ENCODE measurements at regions not wholly inside any gene's neighbourhood (a gene's known extent, or its start where the extent isn't known, plus 50 kb on each side); places are given as distances from the start of the nearest gene placed in this dataset.
"Not testable (repeated sequence)": the region's sequence is repeated elsewhere in the genome, so short reads cannot be mapped to it uniquely, and the experiment has no call there.

- TF ChIP-seq, protein P1, sequence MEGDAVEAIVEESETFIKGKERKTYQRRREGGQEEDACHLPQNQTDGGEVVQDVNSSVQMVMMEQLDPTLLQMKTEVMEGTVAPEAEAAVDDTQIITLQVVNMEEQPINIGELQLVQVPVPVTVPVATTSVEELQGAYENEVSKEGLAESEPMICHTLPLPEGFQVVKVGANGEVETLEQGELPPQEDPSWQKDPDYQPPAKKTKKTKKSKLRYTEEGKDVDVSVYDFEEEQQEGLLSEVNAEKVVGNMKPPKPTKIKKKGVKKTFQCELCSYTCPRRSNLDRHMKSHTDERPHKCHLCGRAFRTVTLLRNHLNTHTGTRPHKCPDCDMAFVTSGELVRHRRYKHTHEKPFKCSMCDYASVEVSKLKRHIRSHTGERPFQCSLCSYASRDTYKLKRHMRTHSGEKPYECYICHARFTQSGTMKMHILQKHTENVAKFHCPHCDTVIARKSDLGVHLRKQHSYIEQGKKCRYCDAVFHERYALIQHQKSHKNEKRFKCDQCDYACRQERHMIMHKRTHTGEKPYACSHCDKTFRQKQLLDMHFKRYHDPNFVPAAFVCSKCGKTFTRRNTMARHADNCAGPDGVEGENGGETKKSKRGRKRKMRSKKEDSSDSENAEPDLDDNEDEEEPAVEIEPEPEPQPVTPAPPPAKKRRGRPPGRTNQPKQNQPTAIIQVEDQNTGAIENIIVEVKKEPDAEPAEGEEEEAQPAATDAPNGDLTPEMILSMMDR (IDR thresholded peaks at IDR 0.05; ENCODE audit: unreplicated experiment), result no peak
- Mint-ChIP-seq H3K4me1 (ENCODE audit: unreplicated experiment) (no peaks in the 10 kb centered on the region), H3K4me3 (ENCODE audit: unreplicated experiment) (no peak overlapping the region), H3K36me3 (ENCODE audit: low read depth, unreplicated experiment) (no peaks in the 10 kb centered on the region), H3K27me3 (ENCODE audit: unreplicated experiment) (peaks cover 3% of the 10 kb centered on the region), H3K9me3 (ENCODE audit: unreplicated experiment) (no peaks in the 10 kb centered on the region), H3K27ac (ENCODE audit: unreplicated experiment) (no peak overlapping the region)
- DNase-seq (ENCODE audit: low spot score), result no peak
Measured at GRCh38 chr11:96580476-96581040, 190.7 kb downstream of the JRKL start.

DNA sequence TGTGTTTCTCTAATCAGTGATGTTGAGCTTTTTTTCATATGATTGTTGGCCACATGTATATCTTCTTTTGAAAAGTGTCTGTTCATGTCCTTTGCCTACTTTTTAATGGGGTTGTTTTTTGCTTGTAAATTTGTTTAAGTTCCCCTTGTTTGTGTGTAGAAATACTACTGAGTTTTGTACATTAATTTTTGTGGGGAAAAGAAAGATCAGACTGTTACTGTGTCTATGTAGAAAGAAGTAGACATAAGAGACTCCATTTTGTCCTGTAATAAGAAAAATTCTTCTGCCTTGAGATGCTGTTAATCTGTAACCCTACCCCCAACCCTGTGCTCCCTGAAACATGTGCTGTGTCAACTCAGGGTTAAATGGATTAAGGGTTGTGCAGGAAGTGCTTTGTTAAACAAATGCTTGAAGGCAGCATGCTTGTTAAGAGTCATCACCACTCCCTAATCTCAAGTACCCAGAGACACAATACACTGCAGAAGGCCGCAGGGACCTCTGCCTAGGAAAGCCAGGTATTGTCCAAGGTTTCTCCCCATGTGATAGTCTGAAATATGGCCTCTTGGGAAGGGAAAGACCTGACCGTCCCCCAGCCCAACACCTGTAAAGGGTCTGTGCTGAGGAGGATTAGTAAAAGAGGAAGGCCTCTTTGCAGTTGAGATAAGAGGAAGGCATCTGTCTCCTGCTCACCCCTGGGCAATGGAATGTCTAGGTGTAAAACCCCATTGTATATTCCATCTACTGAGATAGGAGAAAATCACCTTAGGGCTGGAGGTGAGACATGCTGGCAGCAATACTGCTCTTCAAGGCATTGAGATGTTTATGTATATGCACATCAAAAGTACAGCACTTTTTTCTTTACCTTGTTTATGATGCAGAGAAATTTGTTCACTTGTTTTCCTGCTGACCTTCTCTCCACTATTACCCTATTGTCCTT is 196.4 kb downstream of the JRKL start:
- not testable (repeated sequence) for H3K27me3 Mint-ChIP-seq (ENCODE audit: unreplicated experiment); H3K4me3 Mint-ChIP-seq (ENCODE audit: unreplicated experiment); H3K9me3 Mint-ChIP-seq (ENCODE audit: unreplicated experiment); H3K4me1 Mint-ChIP-seq (ENCODE audit: unreplicated experiment); H3K36me3 Mint-ChIP-seq (ENCODE audit: low read depth, unreplicated experiment); H3K27ac Mint-ChIP-seq (ENCODE audit: unreplicated experiment); DNase-seq (ENCODE audit: low spot score)

GRCh38 chr11:96588793-96589192 is 199.0 kb downstream of the JRKL start:
- H3K27ac Mint-ChIP-seq (ENCODE audit: unreplicated experiment); H3K4me3 Mint-ChIP-seq (ENCODE audit: unreplicated experiment); H3K27me3 Mint-ChIP-seq (ENCODE audit: unreplicated experiment); H3K9me3 Mint-ChIP-seq (ENCODE audit: unreplicated experiment); H3K4me1 Mint-ChIP-seq (ENCODE audit: unreplicated experiment); DNase-seq (ENCODE audit: low spot score); H3K36me3 Mint-ChIP-seq (ENCODE audit: low read depth, unreplicated experiment): not testable (repeated sequence)

DNA sequence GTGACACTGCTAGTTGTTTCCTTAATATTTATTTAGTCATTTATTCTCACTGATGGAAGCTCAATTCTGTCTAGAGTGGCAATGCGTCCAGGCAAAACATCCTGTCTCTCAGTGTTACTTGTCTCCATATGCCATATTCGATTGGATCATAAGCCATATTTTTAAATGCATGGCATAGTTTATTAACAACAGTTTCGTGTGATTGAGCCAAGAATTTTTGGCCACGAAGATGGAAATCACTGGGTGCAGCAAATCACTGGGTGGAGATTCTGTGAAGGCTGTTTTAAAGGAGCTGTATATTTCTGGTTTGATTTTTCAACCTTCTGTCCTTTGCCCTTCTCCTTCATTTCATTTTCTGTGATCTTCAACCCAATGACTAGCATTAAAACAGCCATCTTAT is 205.2 kb downstream of the JRKL start:
- Mint-ChIP-seq H3K27ac (ENCODE audit: unreplicated experiment) (no peak overlapping the region), H3K4me1 (ENCODE audit: unreplicated experiment) (peaks cover 12% of the 10 kb centered on the region), H3K36me3 (ENCODE audit: low read depth, unreplicated experiment) (no peaks in the 10 kb centered on the region), H3K4me3 (ENCODE audit: unreplicated experiment) (no peak overlapping the region), H3K27me3 (ENCODE audit: unreplicated experiment) (no peaks in the 10 kb centered on the region), H3K9me3 (ENCODE audit: unreplicated experiment) (no peaks in the 10 kb centered on the region)
- TF ChIP-seq, protein P1 (IDR thresholded peaks at IDR 0.05; ENCODE audit: unreplicated experiment), result no peak
- DNase-seq (ENCODE audit: low spot score), result no peak

DNA sequence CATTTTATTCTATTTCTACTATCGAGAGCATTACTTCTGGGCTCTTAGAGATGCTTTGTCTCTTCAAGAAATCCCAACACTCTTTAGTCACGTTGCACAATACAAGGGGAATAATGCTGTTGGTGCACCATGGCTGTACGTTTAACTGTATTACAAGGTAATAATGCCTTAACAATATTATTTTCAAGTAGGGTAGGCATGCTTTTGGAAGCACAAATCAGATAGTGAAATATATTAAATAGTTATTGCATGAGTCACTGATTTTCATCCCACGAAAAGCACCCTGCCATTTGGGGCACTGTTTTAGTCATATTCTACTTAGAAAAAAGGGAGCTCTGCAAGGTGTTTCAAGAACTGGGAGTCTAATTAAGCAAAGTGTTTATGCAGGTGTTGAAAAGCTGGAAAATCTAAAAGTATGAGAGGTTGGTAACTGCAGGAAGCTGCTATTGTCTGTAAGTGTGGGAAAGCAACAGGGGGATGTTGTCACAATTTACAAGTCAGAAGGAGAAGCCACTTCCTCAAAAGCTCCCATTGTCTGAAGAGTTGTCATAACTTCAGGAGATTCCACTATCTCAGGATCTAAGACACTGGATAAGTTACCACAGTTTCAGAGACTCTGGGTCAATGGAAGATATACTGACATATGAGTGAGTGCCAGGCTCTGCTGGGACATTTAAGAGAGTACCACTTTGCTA is 218.2 kb downstream of the JRKL start:
- Mint-ChIP-seq H3K27ac (ENCODE audit: unreplicated experiment) (peak overlapping the region; percentile 94), H3K36me3 (ENCODE audit: low read depth, unreplicated experiment) (no peaks in the 10 kb centered on the region), H3K4me3 (ENCODE audit: unreplicated experiment) (no peak overlapping the region), H3K9me3 (ENCODE audit: unreplicated experiment) (no peaks in the 10 kb centered on the region), H3K27me3 (ENCODE audit: unreplicated experiment) (peaks cover 3% of the 10 kb centered on the region), H3K4me1 (ENCODE audit: unreplicated experiment) (peaks cover 22% of the 10 kb centered on the region)
- DNase-seq (ENCODE audit: low spot score), result no peak
- TF ChIP-seq, protein P1 (IDR thresholded peaks at IDR 0.05; ENCODE audit: unreplicated experiment), result no peak
